HG03025 (cell line): ENCODE measurements at regions not wholly inside any gene's neighbourhood (a gene's known extent, or its start where the extent isn't known, plus 50 kb on each side); places are given as distances from the start of the nearest gene placed in this dataset.
"Not testable (repeated sequence)": the region's sequence is repeated elsewhere in the genome, so short reads cannot be mapped to it uniquely, and the experiment has no call there.

Experiments used
- ATAC-seq: cut with Tn5 transposase; IDR thresholded peaks from one replicate; pipeline ENCODE4 v1.9.1; 2021; ENCODE audit warnings: mild to moderate bottlenecking, moderate library complexity; ENCODE audit not compliant: unreplicated experiment, low FRiP score

- no peak for ATAC-seq
Measured at GRCh38 chr1:221576268-221576667, 165.6 kb downstream of the DUSP10 start.

- no peak for ATAC-seq
Measured at GRCh38 chr1:221583465-221583864, 158.4 kb downstream of the DUSP10 start.

GRCh38 chr1:221587013-221587412 is 154.9 kb downstream of the DUSP10 start:
- ATAC-seq: not testable (repeated sequence)

- not testable (repeated sequence) for ATAC-seq
Measured at GRCh38 chr1:221591250-221591649, 150.6 kb downstream of the DUSP10 start.

- ATAC-seq: no peak
Measured at GRCh38 chr1:221594576-221594975, 147.3 kb downstream of the DUSP10 start.

DNA sequence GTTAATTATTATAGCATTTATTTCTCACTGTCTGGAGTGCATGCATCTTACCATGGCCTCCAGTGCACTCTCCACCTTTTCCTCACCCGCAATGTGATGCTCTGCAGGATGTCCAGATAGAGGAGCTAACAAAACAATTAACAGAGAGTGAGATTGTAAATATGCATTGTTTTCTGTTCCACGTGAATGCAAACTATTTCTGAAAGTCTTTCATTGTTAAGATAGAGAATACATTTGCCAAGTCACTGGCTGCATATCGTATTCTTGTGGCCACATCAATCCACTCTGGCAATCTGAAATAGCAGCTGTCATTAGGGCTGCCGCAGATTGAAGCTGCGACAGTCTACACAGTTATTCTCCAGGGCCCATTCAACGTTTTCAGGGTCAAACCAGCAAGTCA is 143.8 kb downstream of the DUSP10 start:
- no peak for ATAC-seq

DNA sequence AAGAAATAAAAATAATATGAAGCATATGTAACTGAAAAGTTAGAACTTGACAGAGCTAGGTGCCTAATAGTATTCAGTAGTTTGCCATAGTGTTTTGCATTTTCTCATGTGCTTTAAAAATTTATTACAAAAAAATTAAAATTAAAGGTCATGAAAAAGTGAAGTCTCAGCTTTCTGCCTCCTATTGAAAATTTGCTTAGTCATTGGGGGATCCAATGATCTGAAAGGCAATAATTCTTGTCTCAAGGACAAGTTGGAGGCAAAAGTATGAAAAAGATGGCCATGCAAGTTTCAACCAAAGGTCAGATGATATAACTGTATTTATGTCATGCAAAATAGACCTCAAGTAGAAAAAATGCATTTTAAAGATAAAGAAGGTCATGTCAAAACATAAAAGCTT is 140.7 kb downstream of the DUSP10 start:
- no peak for ATAC-seq

GRCh38 chr1:221602830-221603229 is 139.1 kb downstream of the DUSP10 start:
- no peak for ATAC-seq

DNA sequence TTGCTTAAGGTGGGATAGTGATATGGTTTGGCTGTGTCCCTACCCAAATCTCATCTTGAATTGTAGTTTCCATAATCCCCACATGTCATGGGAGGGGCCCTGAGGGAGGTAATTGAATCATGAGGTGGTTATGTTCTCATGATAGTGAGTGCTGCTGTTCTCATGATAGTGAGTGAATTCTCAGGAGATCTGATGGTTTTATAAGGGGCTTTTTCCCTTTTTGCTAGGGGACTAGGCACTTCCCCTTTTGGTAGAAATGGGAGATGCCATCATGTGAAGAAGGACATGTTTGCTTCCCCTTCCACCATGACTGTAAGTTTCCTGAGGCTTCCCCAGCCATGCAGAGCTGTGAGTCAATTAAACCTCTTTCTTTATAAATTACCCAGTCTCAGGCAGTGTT is 137.5 kb downstream of the DUSP10 start:
- ATAC-seq: not testable (repeated sequence)

DNA sequence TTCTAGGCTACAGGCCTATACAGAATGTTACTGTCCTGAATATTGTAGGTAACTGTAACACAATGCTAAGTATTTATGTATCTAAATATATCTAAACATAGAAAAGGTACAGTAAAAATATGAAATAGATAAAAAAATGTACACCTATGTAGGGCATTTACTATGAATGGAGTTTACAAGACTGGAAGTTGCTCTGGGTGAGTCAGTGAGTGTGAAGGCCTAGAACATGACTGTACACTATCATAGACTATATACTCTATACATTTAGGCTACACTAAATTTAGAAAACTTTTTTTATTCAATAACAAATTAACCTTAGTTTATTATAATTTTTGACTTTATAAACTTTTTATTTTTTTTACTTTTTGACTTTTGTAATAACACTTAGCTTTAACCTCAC is 136.9 kb downstream of the DUSP10 start:
- ATAC-seq: no peak

DNA sequence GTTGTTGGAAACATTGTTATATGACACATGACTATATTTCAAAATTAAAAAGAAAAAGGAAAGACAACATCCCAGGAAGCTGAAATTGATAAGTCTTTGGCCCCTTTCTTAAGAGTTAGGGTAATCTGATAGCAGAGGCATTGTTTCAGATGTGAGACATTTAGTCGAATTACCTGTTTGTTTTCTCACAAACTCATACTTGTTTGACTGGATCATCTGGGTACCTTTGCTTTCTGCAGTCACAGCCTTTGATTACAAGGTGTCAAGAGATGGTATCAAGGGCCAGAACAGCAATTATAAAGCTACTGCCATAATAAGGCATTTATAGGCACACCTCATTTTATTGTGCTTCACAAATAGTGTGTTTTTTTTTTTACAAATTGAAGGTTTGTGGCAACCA is 136.3 kb downstream of the DUSP10 start:
- no peak for ATAC-seq

DNA sequence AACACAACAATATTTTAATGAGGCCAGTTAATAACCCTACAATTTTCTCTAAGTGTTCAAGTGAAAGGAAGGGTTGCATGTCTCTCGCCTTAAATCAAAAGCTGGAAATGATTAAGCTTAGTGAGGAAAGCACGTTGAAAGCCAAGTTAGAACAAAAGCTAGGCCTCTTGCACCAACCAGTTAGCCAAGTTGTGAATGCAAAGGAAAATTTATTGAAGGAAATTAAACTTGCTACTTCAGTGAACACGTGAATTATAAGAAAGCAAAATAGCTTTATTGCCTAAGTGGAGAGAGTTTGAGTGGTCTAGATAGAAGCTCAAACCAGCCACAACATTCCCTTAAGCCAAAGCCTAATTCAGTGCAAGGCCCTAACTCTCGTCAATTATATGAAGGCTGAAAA is 135.6 kb downstream of the DUSP10 start:
- no peak for ATAC-seq

DNA sequence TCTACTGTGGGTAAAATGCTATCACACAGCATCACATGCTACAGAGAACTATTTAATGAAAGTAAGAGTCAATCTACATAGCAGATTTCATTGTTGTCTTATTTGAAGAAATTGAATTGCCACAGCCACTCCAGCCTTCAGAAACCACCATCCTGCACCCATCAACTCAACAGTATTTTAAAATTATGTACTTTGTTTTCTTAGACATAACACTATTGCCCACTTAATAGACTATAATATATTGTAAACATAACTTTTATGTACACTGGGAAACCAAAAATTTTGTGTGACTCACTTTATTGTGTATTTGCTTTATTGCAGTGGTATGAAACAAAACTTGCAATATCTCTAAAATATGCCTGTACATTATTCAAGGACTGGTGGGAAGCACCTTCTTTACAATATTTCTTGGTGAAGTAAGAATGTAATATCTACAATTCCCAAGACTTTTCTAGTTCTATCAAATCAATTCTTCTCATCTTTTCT is 133.0 kb downstream of the DUSP10 start:
- ATAC-seq: no peak

- no peak for ATAC-seq
Measured at GRCh38 chr1:221611656-221612046, 130.2 kb downstream of the DUSP10 start.

DNA sequence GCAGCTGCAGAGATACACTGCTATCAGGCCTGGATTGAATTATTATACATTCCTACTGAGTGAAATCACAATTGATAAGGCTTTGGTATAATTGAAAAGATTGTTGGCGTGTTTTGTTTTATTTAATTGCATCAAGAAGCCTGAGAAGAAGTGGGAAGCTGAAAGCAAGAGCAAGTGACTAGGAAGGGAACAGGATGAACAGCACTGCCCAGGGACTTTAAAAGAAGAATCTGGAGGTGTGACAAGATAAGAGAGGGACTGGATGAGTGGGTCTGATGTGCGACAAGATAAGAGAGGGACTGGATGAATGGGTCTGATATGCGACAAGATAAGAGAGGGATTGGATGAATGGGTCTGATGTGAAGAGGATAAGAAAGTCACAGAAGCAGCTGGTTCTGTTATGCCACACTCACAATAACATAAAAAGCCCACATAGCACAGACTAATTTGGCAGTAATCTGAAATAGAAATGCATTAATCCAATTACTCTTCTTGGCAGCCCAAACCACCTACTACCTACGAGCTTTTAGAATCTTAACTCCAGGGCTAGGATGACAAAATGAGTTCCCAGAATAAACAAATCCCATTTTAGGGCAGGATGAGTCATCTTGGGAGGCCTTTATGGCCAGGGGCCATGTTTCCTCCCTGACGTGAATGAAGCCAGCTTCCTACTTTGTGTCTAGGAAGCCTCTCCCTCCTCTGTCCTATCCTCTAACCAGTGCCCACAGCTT is 129.7 kb downstream of the DUSP10 start:
- no peak for ATAC-seq

GRCh38 chr1:221620437-221621384 is 121.2 kb downstream of the DUSP10 start:
- no peak for ATAC-seq

- no peak for ATAC-seq
Measured at GRCh38 chr1:221621683-221622082, 120.2 kb downstream of the DUSP10 start.

DNA sequence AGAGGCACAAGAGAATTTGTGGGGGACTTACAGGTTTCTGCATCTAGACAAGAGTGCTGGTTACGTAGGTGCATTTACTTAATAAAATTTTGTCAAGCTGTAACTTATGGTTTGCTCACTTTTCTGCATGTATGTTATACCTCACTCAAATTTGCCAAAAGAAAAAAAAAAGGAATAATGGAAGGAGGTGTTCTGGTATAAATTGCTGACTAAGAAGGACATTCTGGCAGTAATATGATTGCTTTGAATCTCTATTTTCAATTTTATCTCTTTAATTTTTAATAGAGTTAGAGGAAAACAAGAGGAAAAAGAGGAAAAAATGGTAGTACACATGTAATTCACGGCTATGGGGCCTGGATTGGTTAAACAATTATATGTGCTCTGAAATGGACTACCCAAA is 119.5 kb downstream of the DUSP10 start:
- no peak for ATAC-seq

DNA sequence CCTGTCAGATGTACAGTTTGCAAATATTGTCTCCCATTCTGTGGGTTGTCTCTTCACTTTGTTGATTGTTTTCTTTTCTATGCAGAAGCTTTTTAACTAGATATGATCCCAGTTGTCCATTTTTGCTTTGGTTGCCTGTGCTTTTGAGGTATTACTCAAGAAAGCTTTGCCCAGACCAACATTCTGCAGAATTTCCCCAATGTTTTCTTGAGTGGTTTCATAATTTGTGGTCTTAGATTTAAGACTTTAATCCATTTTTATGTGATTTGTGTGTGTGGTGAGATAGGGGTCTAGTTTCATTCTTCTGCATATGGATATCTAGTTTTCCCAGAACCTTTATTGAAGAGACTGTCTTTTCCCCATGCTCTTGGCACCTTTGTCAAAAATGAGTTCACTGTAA is 116.9 kb downstream of the DUSP10 start:
- no peak for ATAC-seq

DNA sequence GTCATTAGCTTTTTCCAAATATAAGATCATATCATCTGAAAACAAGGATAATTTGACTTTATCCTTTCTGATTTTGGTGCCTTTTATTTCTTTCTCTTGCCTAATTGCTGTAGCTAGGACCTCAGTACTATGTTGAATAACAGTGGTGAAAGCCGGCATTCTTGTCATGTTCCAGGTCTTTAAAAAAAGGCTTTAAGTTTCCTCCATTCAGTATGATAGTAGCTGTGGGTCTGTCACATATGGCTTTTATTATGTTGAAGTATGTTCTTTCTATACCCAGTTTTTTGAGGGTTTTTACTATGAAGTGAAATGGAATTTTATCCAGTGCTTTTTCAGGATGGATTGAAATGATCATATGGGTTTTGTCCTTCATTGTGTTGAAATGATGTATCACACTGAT is 115.8 kb downstream of the DUSP10 start:
- no peak for ATAC-seq

DNA sequence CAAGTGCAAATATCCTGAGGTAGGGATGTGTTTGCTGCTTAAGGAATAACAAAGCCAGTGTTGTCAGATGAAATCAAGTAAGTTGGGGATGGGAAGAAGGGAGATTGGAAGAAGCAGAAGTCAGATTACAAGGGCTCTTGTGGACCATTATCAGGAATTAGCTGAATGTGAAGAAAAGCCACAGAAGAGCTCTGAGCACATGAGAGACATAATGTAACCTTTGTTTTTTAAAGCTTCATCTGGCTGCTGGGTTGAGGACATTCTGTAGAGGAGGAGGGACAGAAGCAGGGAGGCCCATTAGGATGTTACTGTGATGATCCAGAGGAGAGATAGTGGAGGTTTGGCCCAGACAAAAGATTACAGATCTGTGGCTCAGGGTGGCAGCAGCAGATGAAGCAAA is 111.7 kb downstream of the DUSP10 start:
- no peak for ATAC-seq

DNA sequence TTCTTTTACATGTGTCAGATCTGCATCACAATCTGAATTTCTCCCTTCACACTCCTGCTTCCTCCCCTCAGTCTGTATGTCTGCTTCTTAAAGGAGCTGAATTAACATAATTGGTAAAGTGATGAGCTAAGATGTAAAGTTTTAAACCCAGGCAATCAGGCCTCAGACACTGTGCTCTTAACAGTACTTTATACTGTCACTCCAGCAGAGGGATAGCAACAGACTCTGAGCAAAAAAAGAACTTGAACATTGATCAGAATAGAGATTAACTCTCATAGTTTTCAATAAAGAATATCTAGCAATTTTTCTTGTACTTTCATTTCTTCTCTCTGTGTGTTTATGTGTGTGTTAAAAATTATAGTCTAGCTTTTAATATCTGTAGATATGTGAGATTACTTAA is 110.3 kb downstream of the DUSP10 start:
- no peak for ATAC-seq
